Keratinocyte (primary cell): ENCODE measurements at regions not wholly inside any gene's neighbourhood (a gene's known extent, or its start where the extent isn't known, plus 50 kb on each side); places are given as distances from the start of the nearest gene placed in this dataset.

Source experiments
- DNase-seq: peaks from one replicate; pipeline ENCODE4 v3.0.0-alpha.2; 2011; ENCODE audit warnings: low read depth, missing footprints, low spot score
- FAIRE-seq: peaks from 2 replicates; lab custom pipeline; 2011; peaks lifted over from hg19 to GRCh38; lab: Jason Lieb, UNC
- H2AFZ ChIP-seq: 2 replicates; pipeline ENCODE4 v1.6.0; 2012; ENCODE audit warnings: low read length, control low read depth, inconsistent platforms; ENCODE audit not compliant: control insufficient read depth
- H3K27ac ChIP-seq: 2 replicates; pipeline ENCODE4 v1.5.1; 2011; ENCODE audit warnings: low read length; ENCODE audit not compliant: control insufficient read depth, insufficient read depth
- H3K27me3 ChIP-seq: 3 replicates; pipeline ENCODE4 v1.6.0; 2011; ENCODE audit warnings: low read length; ENCODE audit not compliant: control insufficient read depth, insufficient read depth; ENCODE audit errors: extremely low read depth
- H3K36me3 ChIP-seq, 2 experiments: 2 replicates in 1 of 2; 3 replicates in 1 of 2; pipeline ENCODE4 v1.5.1; 2011; ENCODE audit warnings: low read length in 2 of 2, mild to moderate bottlenecking in 1 of 2; ENCODE audit not compliant: control insufficient read depth in 2 of 2, insufficient read depth in 2 of 2; ENCODE audit errors: extremely low read depth in 1 of 2
- H3K4me1 ChIP-seq: 3 replicates; pipeline ENCODE4 v1.5.1; 2011; ENCODE audit warnings: low read length; ENCODE audit not compliant: control insufficient read depth, insufficient read depth; ENCODE audit errors: extremely low read depth
- H3K4me2 ChIP-seq: 3 replicates; pipeline ENCODE4 v1.6.0; 2011; ENCODE audit warnings: low read depth, low read length; ENCODE audit not compliant: control insufficient read depth, insufficient read depth; ENCODE audit errors: extremely low read depth
- H3K4me3 ChIP-seq, 3 experiments: fragments of 200-600 bp in 1 of 3; sonication (generic) in 1 of 3; 2 replicates in 2 of 3; 3 replicates in 1 of 3; pipeline ENCODE4 v1.5.1; 2011 to 2016; ENCODE audit warnings: low read length in 3 of 3, mild to moderate bottlenecking in 3 of 3, control low read depth in 2 of 3, inconsistent platforms in 1 of 3, low read depth in 1 of 3, mixed read lengths in 1 of 3, mixed run types in 1 of 3, moderate library complexity in 1 of 3; ENCODE audit not compliant: control insufficient read depth in 2 of 3, insufficient read depth in 2 of 3; ENCODE audit errors: extremely low read depth in 1 of 3
- H3K79me2 ChIP-seq: 2 replicates; pipeline ENCODE4 v1.6.0; 2012; ENCODE audit warnings: low read length; ENCODE audit not compliant: control insufficient read depth, insufficient read depth
- H3K9ac ChIP-seq: 3 replicates; pipeline ENCODE4 v1.6.0; 2011; ENCODE audit warnings: low read length; ENCODE audit not compliant: control insufficient read depth, insufficient read depth; ENCODE audit errors: extremely low read depth
- H3K9me1 ChIP-seq: 3 replicates; pipeline ENCODE4 v1.6.0; 2011; ENCODE audit warnings: low read length; ENCODE audit not compliant: control insufficient read depth, insufficient read depth; ENCODE audit errors: extremely low read depth
- H3K9me3 ChIP-seq: 2 replicates; pipeline ENCODE4 v1.5.1; 2012; ENCODE audit warnings: low read depth, low read length; ENCODE audit not compliant: control insufficient read depth
- H4K20me1 ChIP-seq: 3 replicates; pipeline ENCODE4 v1.6.0; 2011; ENCODE audit warnings: low read length; ENCODE audit not compliant: control insufficient read depth, insufficient read depth; ENCODE audit errors: extremely low read depth
- EZH2 ChIP-seq: IDR thresholded peaks from one replicate; pipeline ENCODE4 v1.6.1; 2012; ENCODE audit warnings: inconsistent platforms, mild to moderate bottlenecking, low read length, moderate library complexity
- dilution Hi-C: fragments of 300-500 bp; cut with MboI; formaldehyde crosslinking; loops from one replicate; pipeline ENCODE4 v1.7.0; 2020; ENCODE audit warnings: low sequenced_read_pairs; ENCODE audit not compliant: extremely low pct_ligation_motif_present
- TF ChIP-seq, protein P1 (sequence below), 3 experiments: IDR thresholded peaks in 1 of 3; conservative IDR thresholded peaks in 1 of 3; optimal IDR thresholded peaks in 1 of 3; 2 replicates in 2 of 3; 3 replicates in 1 of 3; pipeline versions ENCODE3 to v1.5.1; 2011; ENCODE audit warnings: low read length in 3 of 3, mild to moderate bottlenecking in 3 of 3, moderate library complexity in 2 of 3, control low read depth in 1 of 3, inconsistent platforms in 1 of 3; ENCODE audit not compliant: insufficient read depth in 2 of 3; ENCODE audit errors: extremely low read depth in 1 of 3

DNA sequence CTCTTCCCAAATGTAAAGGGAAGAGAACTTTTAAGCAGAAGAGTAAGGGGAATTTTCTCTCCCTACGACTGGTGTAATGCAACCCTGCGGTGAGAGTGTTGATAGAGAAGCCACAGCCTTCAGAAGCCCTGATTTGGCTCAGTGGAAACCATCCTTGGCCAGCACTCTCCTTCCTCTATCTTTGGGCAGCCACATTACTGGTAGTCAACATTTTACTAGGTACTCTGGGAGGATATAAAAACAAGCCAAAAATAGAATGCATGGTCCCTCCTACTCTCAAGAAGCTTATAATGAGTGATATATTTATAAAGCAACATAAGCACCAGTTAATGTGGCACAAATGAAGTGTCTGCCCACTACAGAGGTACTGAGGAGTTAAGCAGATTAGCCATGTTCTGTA, 201.8 kb upstream of the NCAM1 start:
- no peak overlapping the region for H2AFZ ChIP-seq
- H3K27me3 ChIP-seq = no peaks in the 10 kb centered on the region
- DNase-seq = no peak
- H3K9ac ChIP-seq = no peak overlapping the region
- no peak overlapping the region for H3K27ac ChIP-seq
- dilution Hi-C loops = no loop called here
- no peaks in the 10 kb centered on the region for H3K9me3 ChIP-seq
- H3K4me3 ChIP-seq = no peak overlapping the region
- FAIRE-seq = no peak
- H3K79me2 ChIP-seq = no peaks in the 10 kb centered on the region
- H3K9me1 ChIP-seq = no peaks in the 10 kb centered on the region
- no peaks in the 10 kb centered on the region for H4K20me1 ChIP-seq
- no peak overlapping the region for H3K4me2 ChIP-seq
- H3K4me1 ChIP-seq = no peaks in the 10 kb centered on the region
- no peak for TF ChIP-seq EZH2
- TF ChIP-seq, protein P1, sequence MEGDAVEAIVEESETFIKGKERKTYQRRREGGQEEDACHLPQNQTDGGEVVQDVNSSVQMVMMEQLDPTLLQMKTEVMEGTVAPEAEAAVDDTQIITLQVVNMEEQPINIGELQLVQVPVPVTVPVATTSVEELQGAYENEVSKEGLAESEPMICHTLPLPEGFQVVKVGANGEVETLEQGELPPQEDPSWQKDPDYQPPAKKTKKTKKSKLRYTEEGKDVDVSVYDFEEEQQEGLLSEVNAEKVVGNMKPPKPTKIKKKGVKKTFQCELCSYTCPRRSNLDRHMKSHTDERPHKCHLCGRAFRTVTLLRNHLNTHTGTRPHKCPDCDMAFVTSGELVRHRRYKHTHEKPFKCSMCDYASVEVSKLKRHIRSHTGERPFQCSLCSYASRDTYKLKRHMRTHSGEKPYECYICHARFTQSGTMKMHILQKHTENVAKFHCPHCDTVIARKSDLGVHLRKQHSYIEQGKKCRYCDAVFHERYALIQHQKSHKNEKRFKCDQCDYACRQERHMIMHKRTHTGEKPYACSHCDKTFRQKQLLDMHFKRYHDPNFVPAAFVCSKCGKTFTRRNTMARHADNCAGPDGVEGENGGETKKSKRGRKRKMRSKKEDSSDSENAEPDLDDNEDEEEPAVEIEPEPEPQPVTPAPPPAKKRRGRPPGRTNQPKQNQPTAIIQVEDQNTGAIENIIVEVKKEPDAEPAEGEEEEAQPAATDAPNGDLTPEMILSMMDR (optimal IDR thresholded peaks at IDR 0.05 in 1 of 3, IDR thresholded peaks at IDR 0.05 in 1 of 3, conservative IDR thresholded peaks at IDR 0.05 in 1 of 3; ENCODE audit: extremely low read depth in 1 of 3, insufficient read depth in 2 of 3, low read length in 3 of 3) = no peak
- no peaks in the 10 kb centered on the region for H3K36me3 ChIP-seq

DNA sequence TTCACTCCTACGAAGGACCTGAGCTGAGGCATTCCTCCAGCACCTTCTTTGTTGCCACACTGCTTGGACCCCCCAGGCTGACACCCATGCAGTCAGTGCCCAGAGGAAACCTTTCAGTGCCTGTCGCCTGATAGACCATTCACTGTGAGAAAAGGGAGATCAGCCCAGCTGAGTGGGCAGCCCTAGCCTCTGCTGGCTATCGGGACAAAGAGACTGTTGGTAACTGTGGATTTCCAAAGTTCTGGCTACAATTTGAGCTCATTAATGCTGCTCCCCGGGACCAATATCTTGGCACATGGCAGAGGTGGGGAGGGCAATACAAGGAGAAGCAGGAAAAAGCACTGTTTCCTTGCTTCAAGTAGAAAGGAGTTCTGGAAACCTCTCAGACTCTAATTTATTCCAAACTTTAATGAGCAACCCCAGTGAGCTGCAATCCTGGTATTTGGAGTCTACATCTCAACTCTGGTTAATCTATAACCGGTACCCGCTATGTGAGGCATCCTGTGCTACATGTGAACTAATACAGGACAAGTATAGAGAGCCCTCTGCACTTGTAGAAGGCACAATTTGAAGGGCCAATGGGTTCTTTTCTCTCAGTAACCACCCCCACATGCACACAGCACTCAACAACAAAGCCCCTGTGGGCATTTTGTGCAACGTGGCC, 200.7 kb upstream of the NCAM1 start:
- H3K4me1 ChIP-seq = no peaks in the 10 kb centered on the region
- H3K79me2 ChIP-seq = no peaks in the 10 kb centered on the region
- H3K9ac ChIP-seq = no peak overlapping the region
- H2AFZ ChIP-seq = no peak overlapping the region
- no peak for FAIRE-seq
- no peak overlapping the region for H3K27ac ChIP-seq
- H3K4me2 ChIP-seq = no peak overlapping the region
- no peaks in the 10 kb centered on the region for H4K20me1 ChIP-seq
- no peak for DNase-seq
- no peaks in the 10 kb centered on the region for H3K9me3 ChIP-seq
- dilution Hi-C loops = no loop called here
- no peak overlapping the region for H3K4me3 ChIP-seq
- no peaks in the 10 kb centered on the region for H3K9me1 ChIP-seq
- TF ChIP-seq, protein P1 (optimal IDR thresholded peaks at IDR 0.05 in 1 of 3, IDR thresholded peaks at IDR 0.05 in 1 of 3, conservative IDR thresholded peaks at IDR 0.05 in 1 of 3; ENCODE audit: extremely low read depth in 1 of 3, insufficient read depth in 2 of 3, low read length in 3 of 3) = no peak
- no peak for TF ChIP-seq EZH2
- no peaks in the 10 kb centered on the region for H3K36me3 ChIP-seq
- H3K27me3 ChIP-seq = no peaks in the 10 kb centered on the region
